ENCODE measurements at regions not wholly inside any gene's neighbourhood (a gene's known extent, or its start where the extent isn't known, plus 50 kb on each side); places are given as distances from the start of the nearest gene placed in this dataset.

DNA sequence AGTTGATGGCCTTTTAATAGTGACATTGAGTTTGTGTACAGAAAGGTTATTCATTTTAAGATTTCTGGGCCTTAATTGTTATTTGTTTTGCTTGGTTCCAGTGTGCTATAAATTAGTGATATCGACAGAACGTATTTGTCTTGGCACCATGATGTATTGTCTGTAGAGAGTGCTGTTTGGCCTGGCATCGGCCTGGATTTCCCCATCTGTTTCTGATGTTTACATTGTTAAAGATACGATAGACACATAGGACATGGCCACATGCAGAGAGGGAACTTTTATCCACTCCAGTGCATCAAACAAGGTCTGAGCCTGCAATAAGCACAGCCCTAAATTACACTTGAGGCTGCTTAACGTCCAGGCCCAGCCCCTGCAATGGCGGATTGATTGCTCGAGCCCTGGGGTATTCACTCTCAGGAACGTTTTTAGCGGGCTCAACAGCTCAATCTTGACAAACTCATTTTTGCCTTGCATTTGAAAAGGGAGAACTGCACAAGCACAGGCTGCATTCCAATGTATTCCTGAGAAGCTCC, 144.7 kb downstream of the SLC4A3 start:
- H3K27ac ChIP-seq (ENCODE audit: low read depth, low read length): no peak overlapping the region
- no peaks in the 10 kb centered on the region for H3K4me1 ChIP-seq (ENCODE audit: control insufficient read depth, insufficient read depth, low read length)
- H3K36me3 ChIP-seq (ENCODE audit: control insufficient read depth, insufficient read depth, low read length): no peaks in the 10 kb centered on the region
- no peaks in the 10 kb centered on the region for H3K9me3 ChIP-seq (ENCODE audit: control insufficient read depth, insufficient read depth, low read length)
- H3K4me3 ChIP-seq (ENCODE audit: low read depth, low read length): no peak overlapping the region
- H3K9ac ChIP-seq (ENCODE audit: low read depth, low read length): no peak overlapping the region
- no peaks in the 10 kb centered on the region for H3K27me3 ChIP-seq (ENCODE audit: control insufficient read depth, insufficient read depth, low read length)

DNA sequence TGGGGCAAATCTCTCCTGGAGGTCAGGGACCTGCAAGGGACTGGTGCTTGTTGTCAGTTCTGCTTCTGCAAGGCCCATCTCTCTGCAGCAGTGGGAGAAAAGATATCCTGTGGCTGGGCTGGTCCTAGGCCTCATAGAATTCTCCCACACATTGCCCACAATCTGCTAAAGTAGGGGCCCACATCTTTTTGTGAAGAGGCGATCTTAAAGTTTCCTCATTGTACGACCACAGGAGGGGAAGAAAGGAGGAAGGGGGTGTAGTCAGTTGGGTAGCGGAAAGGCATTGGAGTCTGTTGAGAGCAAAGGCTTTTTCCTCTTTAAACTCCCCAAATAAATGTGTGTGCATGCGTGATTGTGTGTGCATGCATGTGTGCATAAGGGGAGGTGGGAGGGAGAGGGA, 145.3 kb downstream of the SLC4A3 start:
- Histone ChIP-seq H3K27ac (ENCODE audit: low read depth, low read length) (no peak overlapping the region), H3K4me3 (ENCODE audit: low read depth, low read length) (no peak overlapping the region), H3K4me1 (ENCODE audit: control insufficient read depth, insufficient read depth, low read length) (no peaks in the 10 kb centered on the region), H3K9ac (ENCODE audit: low read depth, low read length) (no peak overlapping the region), H3K36me3 (ENCODE audit: control insufficient read depth, insufficient read depth, low read length) (no peaks in the 10 kb centered on the region), H3K9me3 (ENCODE audit: control insufficient read depth, insufficient read depth, low read length) (no peaks in the 10 kb centered on the region), H3K27me3 (ENCODE audit: control insufficient read depth, insufficient read depth, low read length) (no peaks in the 10 kb centered on the region)

DNA sequence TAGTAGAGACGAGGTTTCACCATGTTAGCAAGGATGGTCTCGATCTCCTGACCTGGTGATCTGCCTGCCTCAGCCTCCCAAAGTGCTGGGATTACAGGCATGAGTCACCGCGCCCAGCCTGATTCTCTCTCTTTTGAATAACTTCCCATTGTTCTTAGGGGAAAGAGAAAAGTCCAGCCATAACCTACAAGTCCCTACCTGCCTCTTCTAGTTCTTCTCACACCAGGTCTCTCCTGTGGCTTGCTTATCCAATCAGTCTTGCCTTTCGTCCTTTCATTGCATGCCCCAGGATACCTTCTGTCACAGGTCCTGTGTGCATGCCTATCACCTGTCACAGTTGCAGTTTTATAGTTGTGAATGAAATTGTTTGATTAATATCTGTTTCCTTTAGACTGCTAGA, 148.1 kb downstream of the SLC4A3 start:
- no peaks in the 10 kb centered on the region for H3K4me1 ChIP-seq (ENCODE audit: control insufficient read depth, insufficient read depth, low read length)
- H3K4me3 ChIP-seq (ENCODE audit: low read depth, low read length): no peak overlapping the region
- no peak overlapping the region for H3K27ac ChIP-seq (ENCODE audit: low read depth, low read length)
- no peaks in the 10 kb centered on the region for H3K36me3 ChIP-seq (ENCODE audit: control insufficient read depth, insufficient read depth, low read length)
- no peak overlapping the region for H3K9ac ChIP-seq (ENCODE audit: low read depth, low read length)
- H3K9me3 ChIP-seq (ENCODE audit: control insufficient read depth, insufficient read depth, low read length): no peaks in the 10 kb centered on the region
- H3K27me3 ChIP-seq (ENCODE audit: control insufficient read depth, insufficient read depth, low read length): no peaks in the 10 kb centered on the region

DNA sequence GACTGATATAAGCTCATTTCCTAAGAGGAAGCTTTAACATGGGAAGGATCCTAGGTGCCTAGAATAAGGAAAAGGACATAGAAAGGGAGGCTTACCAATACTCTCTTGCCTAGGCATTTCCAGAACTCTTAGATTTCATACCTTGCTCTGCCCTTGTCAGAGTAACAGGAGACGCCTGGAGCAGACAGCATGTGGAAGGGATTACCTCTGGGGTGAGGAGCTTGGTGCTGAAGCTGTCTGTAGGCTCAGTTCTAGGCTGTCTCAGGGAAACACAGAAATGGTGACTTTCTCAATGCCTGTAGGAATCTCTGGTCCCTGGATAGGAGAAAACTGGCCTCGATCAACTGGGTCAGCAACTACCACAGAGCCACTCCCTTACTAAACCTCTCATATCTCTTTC, 150.0 kb downstream of the SLC4A3 start:
- no peaks in the 10 kb centered on the region for H3K4me1 ChIP-seq (ENCODE audit: control insufficient read depth, insufficient read depth, low read length)
- H3K27ac ChIP-seq (ENCODE audit: low read depth, low read length): no peak overlapping the region
- no peak overlapping the region for H3K4me3 ChIP-seq (ENCODE audit: low read depth, low read length)
- H3K27me3 ChIP-seq (ENCODE audit: control insufficient read depth, insufficient read depth, low read length): no peaks in the 10 kb centered on the region
- no peaks in the 10 kb centered on the region for H3K9me3 ChIP-seq (ENCODE audit: control insufficient read depth, insufficient read depth, low read length)
- H3K9ac ChIP-seq (ENCODE audit: low read depth, low read length): no peak overlapping the region
- H3K36me3 ChIP-seq (ENCODE audit: control insufficient read depth, insufficient read depth, low read length): no peaks in the 10 kb centered on the region

DNA sequence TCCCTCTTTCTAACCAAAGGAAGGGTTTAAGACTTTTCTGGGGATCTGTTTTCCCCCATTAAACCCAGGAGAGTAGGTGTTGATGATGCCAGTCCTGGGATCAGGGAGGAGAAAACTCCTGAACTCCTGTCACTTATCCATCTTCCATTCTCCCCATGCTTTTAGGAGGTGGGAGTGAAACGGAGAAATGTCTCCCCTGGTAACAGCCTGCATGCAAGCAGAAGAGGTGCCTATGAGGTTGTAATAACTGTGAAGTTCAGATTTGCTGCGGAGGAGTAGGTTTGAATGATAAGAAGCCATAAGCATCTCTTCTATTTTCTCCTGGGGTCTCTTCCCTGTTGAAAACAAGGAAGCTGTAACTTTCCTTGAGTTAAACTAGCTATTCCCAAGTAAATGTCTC, 150.8 kb downstream of the SLC4A3 start:
- Histone ChIP-seq H3K4me3 (ENCODE audit: low read depth, low read length) (no peak overlapping the region), H3K4me1 (ENCODE audit: control insufficient read depth, insufficient read depth, low read length) (no peaks in the 10 kb centered on the region), H3K36me3 (ENCODE audit: control insufficient read depth, insufficient read depth, low read length) (no peaks in the 10 kb centered on the region), H3K9me3 (ENCODE audit: control insufficient read depth, insufficient read depth, low read length) (no peaks in the 10 kb centered on the region), H3K27me3 (ENCODE audit: control insufficient read depth, insufficient read depth, low read length) (no peaks in the 10 kb centered on the region), H3K9ac (ENCODE audit: low read depth, low read length) (no peak overlapping the region), H3K27ac (ENCODE audit: low read depth, low read length) (no peak overlapping the region)

DNA sequence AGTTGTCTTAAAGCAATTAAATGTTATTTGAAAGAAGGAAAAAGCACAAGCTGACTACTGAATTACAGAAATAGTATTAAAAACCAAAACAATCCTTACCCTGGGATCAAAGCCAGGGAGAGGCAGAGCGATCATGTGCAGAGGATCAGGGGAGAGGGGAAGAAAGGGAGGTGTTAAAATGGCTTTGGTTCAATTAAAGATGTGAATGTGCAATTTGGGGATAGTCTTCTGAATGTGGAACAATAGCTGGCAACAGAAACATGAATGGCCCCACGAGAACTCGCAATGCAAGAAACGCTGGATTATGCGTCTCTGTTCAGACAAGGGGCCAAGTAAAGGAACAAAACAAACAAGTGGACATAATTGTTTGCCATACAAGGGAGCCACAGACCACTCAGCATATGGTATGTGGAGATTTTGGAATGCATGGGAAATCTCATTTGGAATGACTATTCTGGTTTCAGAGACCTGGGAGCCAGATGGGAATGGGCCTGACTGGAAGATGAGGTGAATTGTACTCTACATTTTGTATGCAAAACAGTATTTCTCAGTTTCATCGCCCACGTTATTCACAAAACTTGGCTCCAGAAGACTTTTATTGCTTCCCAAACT, 155.4 kb downstream of the SLC4A3 start:
- no peaks in the 10 kb centered on the region for H3K9me3 ChIP-seq (ENCODE audit: control insufficient read depth, insufficient read depth, low read length)
- no peaks in the 10 kb centered on the region for H3K36me3 ChIP-seq (ENCODE audit: control insufficient read depth, insufficient read depth, low read length)
- no peak overlapping the region for H3K9ac ChIP-seq (ENCODE audit: low read depth, low read length)
- H3K4me1 ChIP-seq (ENCODE audit: control insufficient read depth, insufficient read depth, low read length): no peaks in the 10 kb centered on the region
- H3K27me3 ChIP-seq (ENCODE audit: control insufficient read depth, insufficient read depth, low read length): no peaks in the 10 kb centered on the region
- no peak overlapping the region for H3K4me3 ChIP-seq (ENCODE audit: low read depth, low read length)
- no peak overlapping the region for H3K27ac ChIP-seq (ENCODE audit: low read depth, low read length)

DNA sequence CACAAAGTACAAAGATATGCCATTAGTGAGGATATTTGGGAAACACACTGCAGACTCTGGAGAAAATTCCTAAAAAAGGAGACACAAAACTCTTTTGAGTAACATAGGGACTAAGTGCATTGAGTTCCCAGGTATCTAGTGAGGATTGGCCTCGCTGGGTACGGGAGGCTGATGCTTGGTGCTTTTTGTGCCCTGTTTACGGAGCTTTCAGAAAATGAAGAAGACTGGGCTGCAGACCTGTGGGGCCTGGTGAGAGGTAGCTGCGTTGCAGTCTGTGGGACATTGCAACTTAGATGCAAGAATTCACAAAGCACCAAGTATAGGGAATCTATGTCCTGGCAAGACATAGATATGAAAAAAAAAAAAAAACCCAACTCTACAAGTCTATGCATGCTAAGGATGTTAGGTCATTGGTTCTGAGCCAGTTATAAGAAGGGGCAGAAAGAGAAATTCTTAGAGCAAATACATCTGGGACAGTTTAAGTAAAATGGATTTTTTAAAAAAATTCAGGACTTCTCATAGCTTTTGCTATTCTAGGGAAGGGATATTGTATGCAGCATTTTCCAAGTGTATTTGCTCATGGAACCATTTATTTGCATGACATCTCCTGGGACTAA, 156.0 kb downstream of the SLC4A3 start:
- Histone ChIP-seq H3K9me3 (ENCODE audit: control insufficient read depth, insufficient read depth, low read length) (no peaks in the 10 kb centered on the region), H3K9ac (ENCODE audit: low read depth, low read length) (no peak overlapping the region), H3K36me3 (ENCODE audit: control insufficient read depth, insufficient read depth, low read length) (no peaks in the 10 kb centered on the region), H3K4me1 (ENCODE audit: control insufficient read depth, insufficient read depth, low read length) (no peaks in the 10 kb centered on the region), H3K27ac (ENCODE audit: low read depth, low read length) (no peak overlapping the region), H3K4me3 (ENCODE audit: low read depth, low read length) (no peak overlapping the region), H3K27me3 (ENCODE audit: control insufficient read depth, insufficient read depth, low read length) (no peaks in the 10 kb centered on the region)

DNA sequence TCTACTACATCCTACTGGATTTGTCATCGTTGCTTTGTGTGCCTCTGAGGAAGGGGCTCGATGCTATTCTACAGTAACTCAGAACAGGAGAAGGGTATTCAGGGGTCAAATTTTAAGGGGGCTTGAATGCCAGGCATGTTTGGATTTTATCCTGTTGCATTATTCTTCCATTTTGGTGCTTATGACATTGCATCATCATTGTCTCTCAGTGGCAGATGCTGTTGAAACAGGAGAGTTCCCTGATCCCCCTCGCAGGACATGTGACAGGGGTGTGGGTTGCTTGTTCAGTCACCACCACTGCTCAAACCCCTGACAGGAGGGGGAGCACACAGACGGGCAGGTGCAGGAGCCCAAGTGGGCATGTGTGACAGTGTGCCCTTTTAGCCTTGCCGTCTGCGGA, 156.7 kb downstream of the SLC4A3 start:
- no peak overlapping the region for H3K27ac ChIP-seq (ENCODE audit: low read depth, low read length)
- no peaks in the 10 kb centered on the region for H3K9me3 ChIP-seq (ENCODE audit: control insufficient read depth, insufficient read depth, low read length)
- H3K36me3 ChIP-seq (ENCODE audit: control insufficient read depth, insufficient read depth, low read length): no peaks in the 10 kb centered on the region
- no peaks in the 10 kb centered on the region for H3K4me1 ChIP-seq (ENCODE audit: control insufficient read depth, insufficient read depth, low read length)
- H3K9ac ChIP-seq (ENCODE audit: low read depth, low read length): no peak overlapping the region
- H3K27me3 ChIP-seq (ENCODE audit: control insufficient read depth, insufficient read depth, low read length): no peaks in the 10 kb centered on the region
- H3K4me3 ChIP-seq (ENCODE audit: low read depth, low read length): no peak overlapping the region

DNA sequence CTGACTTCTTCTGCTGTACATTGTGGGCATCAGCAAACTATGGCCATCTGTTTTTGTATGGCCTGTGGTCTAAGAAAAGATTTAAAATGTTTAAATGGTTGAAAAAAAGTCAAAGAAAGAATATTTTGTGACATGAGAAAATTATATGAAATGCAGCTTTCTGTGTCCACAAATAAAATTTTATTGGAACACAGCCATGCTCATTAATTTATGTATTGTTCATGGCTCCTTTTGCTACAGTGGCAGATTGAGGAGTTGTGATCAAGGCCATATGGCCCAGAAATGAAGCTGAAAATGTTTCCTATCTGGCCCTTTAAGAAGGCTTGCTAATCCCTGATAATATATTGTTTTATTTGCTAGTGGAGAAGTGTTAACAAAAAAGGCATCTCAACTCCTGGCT, 162.0 kb downstream of the SLC4A3 start:
- Histone ChIP-seq H3K9ac (ENCODE audit: low read depth, low read length) (no peak overlapping the region), H3K27me3 (ENCODE audit: control insufficient read depth, insufficient read depth, low read length) (no peaks in the 10 kb centered on the region), H3K4me1 (ENCODE audit: control insufficient read depth, insufficient read depth, low read length) (no peaks in the 10 kb centered on the region), H3K27ac (ENCODE audit: low read depth, low read length) (no peak overlapping the region), H3K9me3 (ENCODE audit: control insufficient read depth, insufficient read depth, low read length) (no peaks in the 10 kb centered on the region), H3K36me3 (ENCODE audit: control insufficient read depth, insufficient read depth, low read length) (no peaks in the 10 kb centered on the region), H3K4me3 (ENCODE audit: low read depth, low read length) (no peak overlapping the region)

DNA sequence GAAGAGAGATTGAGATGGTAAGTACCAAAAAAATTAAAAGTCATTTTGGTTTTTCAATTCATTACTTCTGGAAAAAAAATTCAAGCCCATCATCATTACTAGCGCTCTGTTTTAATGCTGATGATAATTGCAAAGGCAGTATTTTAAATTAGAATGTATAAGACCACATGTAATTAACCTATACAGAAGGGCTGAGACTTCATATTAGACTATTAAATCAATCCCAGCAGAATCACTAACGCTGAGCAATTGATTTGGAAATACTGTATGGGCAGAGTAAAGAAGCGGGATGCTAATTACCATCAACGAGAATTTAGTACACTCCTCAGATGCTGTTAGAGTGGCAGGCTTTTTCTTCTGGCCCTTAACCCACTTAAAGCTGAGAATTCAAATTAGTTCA, 165.0 kb downstream of the SLC4A3 start:
- Histone ChIP-seq H3K9me3 (ENCODE audit: control insufficient read depth, insufficient read depth, low read length) (no peaks in the 10 kb centered on the region), H3K36me3 (ENCODE audit: control insufficient read depth, insufficient read depth, low read length) (no peaks in the 10 kb centered on the region), H3K4me1 (ENCODE audit: control insufficient read depth, insufficient read depth, low read length) (no peaks in the 10 kb centered on the region), H3K27me3 (ENCODE audit: control insufficient read depth, insufficient read depth, low read length) (no peaks in the 10 kb centered on the region), H3K9ac (ENCODE audit: low read depth, low read length) (no peak overlapping the region), H3K27ac (ENCODE audit: low read depth, low read length) (no peak overlapping the region), H3K4me3 (ENCODE audit: low read depth, low read length) (no peak overlapping the region)

DNA sequence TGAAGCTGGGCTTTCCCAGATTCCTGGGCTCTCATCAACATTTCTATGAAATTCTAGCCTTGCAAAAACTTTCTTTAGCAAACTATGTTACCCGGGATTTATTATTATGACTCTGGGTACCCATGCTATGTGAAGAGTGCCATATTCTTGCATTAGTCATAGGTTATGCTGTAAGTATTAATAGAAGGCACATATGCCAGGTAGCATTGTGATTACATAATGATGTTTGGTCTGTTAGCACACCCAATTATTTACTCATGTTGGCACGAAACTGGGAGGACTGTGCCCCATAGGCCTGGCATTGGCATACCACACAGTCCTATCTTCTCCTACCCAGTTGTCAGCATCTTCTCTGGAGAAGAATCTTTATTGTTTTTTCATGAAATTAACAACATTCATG, 171.0 kb downstream of the SLC4A3 start:
- no peaks in the 10 kb centered on the region for H3K27me3 ChIP-seq (ENCODE audit: control insufficient read depth, insufficient read depth, low read length)
- H3K9ac ChIP-seq (ENCODE audit: low read depth, low read length): no peak overlapping the region
- H3K9me3 ChIP-seq (ENCODE audit: control insufficient read depth, insufficient read depth, low read length): no peaks in the 10 kb centered on the region
- H3K4me3 ChIP-seq (ENCODE audit: low read depth, low read length): no peak overlapping the region
- no peaks in the 10 kb centered on the region for H3K4me1 ChIP-seq (ENCODE audit: control insufficient read depth, insufficient read depth, low read length)
- H3K27ac ChIP-seq (ENCODE audit: low read depth, low read length): no peak overlapping the region
- no peaks in the 10 kb centered on the region for H3K36me3 ChIP-seq (ENCODE audit: control insufficient read depth, insufficient read depth, low read length)

Data from HUES48 (cell line).